ENCODE measurements at regions not wholly inside any gene's neighbourhood (a gene's known extent, or its start where the extent isn't known, plus 50 kb on each side); places are given as distances from the start of the nearest gene placed in this dataset.

- intact Hi-C loops (cut with DNase I): no loop called here
- Histone ChIP-seq H3K36me3 (ENCODE audit: control insufficient read depth in 2 of 3, insufficient read depth in 3 of 3, low read length in 3 of 3) (no peaks in the 10 kb centered on the region), H3K27me3 (ENCODE audit: control insufficient read depth, insufficient read depth, low read length) (no peaks in the 10 kb centered on the region), H3K9ac (ENCODE audit: low read length in 3 of 3) (no peak overlapping the region), H3K27ac (ENCODE audit: low read depth in 2 of 2, low read length in 2 of 2) (no peak overlapping the region), H3K4me3 (ENCODE audit: low read length in 3 of 3) (no peak overlapping the region), H3K9me3 (ENCODE audit: control insufficient read depth in 2 of 3, insufficient read depth in 1 of 3, low read length in 3 of 3) (peaks cover 0 to 2% (median 0%) of the 10 kb centered on the region in 3 donors), H3K4me1 (ENCODE audit: control insufficient read depth in 2 of 3, insufficient read depth in 2 of 3, low read depth in 1 of 3, low read length in 3 of 3) (no peaks in the 10 kb centered on the region)
- TF ChIP-seq CTCF (IDR thresholded peaks at IDR 0.05; ENCODE audit: borderline replicate concordance, extremely low read depth, insufficient read depth): no peak
- FAIRE-seq (no peak), DNase-seq (no peak)
Observed at GRCh38 chr4:177103619-177104018, 206.1 kb upstream of the NEIL3 start.

DNA sequence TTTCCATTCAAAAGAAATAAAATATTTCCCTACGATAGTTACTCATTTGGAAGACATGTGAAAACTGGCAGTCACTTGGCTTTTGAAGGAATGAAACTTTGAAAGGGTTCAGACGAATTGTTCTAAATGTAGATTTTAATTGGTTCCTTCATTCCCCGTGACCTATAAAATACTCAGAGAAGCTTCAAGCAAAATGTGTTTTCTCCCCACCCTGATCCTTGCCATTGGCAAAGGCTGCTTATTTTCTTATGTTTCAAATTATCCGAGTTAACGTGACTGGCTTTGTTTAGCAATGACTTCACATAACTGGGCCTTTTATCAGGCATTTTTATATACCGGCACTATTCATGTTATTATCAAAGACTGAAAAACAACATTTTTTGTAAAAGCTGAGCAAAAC, 204.1 kb upstream of the NEIL3 start:
- H3K27me3 ChIP-seq (ENCODE audit: control insufficient read depth, insufficient read depth, low read length): no peaks in the 10 kb centered on the region
- no peak overlapping the region for H3K4me3 ChIP-seq (ENCODE audit: low read length in 3 of 3)
- H3K9me3 ChIP-seq (ENCODE audit: control insufficient read depth in 2 of 3, insufficient read depth in 1 of 3, low read length in 3 of 3): peaks cover 0 to 2% (median 0%) of the 10 kb centered on the region in 3 donors
- intact Hi-C loops (cut with DNase I): no loop called here
- DNase-seq: no peak
- H3K27ac ChIP-seq (ENCODE audit: low read depth in 2 of 2, low read length in 2 of 2): no peak overlapping the region
- no peak overlapping the region for H3K9ac ChIP-seq (ENCODE audit: low read length in 3 of 3)
- no peak for TF ChIP-seq CTCF (IDR thresholded peaks at IDR 0.05; ENCODE audit: borderline replicate concordance, extremely low read depth, insufficient read depth)
- H3K36me3 ChIP-seq (ENCODE audit: control insufficient read depth in 2 of 3, insufficient read depth in 3 of 3, low read length in 3 of 3): no peaks in the 10 kb centered on the region
- no peaks in the 10 kb centered on the region for H3K4me1 ChIP-seq (ENCODE audit: control insufficient read depth in 2 of 3, insufficient read depth in 2 of 3, low read depth in 1 of 3, low read length in 3 of 3)
- no peak for FAIRE-seq

DNA sequence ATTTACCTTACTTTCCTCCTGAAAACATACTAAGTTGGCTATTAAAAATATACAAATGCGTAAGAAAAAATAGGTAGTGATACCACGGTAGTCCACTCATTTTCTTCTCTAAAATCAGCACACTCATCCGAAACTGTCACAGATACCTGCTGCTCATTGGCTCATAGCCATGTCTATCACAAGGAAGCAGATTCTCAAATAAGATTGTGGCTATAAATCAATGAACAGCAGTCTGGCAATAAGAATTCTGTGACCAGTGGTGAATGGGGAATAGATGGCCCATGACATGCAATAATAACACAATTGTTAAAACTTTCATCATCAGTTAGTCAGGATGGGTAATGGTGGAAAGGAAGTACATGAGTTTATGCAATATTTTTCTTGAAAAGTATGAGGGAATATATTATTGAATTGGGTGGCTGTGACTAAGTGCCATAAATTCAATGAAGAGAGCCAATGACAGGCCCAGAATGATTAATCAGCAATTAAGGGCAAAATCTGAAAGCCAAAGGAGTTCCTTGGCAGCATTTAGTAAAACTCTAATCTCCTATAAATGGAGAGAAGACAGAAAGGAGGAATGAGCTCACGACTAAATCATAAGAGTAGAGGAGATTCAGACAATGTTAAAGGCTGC, 202.3 kb upstream of the NEIL3 start:
- no peak for TF ChIP-seq CTCF (IDR thresholded peaks at IDR 0.05; ENCODE audit: borderline replicate concordance, extremely low read depth, insufficient read depth)
- Histone ChIP-seq H3K27me3 (ENCODE audit: control insufficient read depth, insufficient read depth, low read length) (no peaks in the 10 kb centered on the region), H3K9me3 (ENCODE audit: control insufficient read depth in 2 of 3, insufficient read depth in 1 of 3, low read length in 3 of 3) (no peaks in the 10 kb centered on the region), H3K27ac (ENCODE audit: low read depth in 2 of 2, low read length in 2 of 2) (no peak overlapping the region), H3K9ac (ENCODE audit: low read length in 3 of 3) (no peak overlapping the region), H3K4me1 (ENCODE audit: control insufficient read depth in 2 of 3, insufficient read depth in 2 of 3, low read depth in 1 of 3, low read length in 3 of 3) (no peaks in the 10 kb centered on the region), H3K36me3 (ENCODE audit: control insufficient read depth in 2 of 3, insufficient read depth in 3 of 3, low read length in 3 of 3) (no peaks in the 10 kb centered on the region), H3K4me3 (ENCODE audit: low read length in 3 of 3) (no peak overlapping the region)
- no peak for FAIRE-seq
- no peak for DNase-seq
- intact Hi-C loops (cut with DNase I): no loop called here

DNA sequence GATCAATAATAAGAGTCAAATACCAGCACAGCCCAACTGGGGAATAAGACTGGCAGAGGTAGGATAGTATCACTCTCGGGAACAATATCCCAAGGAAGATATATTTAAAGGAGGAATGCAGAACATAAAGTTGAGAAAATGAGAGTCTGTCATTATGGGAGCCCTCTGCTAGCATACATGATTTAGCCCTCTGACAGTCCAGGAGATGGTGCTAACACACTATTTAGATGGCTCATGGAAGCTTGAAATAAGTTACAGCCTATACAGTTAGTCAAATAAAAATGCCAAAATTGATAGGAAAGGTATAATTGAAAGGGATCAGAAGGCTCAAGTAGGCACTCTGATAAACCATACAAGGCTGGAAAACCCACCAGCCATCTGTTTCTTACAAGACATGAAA, 201.0 kb upstream of the NEIL3 start:
- Histone ChIP-seq H3K27ac (ENCODE audit: low read depth in 2 of 2, low read length in 2 of 2) (no peak overlapping the region), H3K4me3 (ENCODE audit: low read length in 3 of 3) (no peak overlapping the region), H3K9me3 (ENCODE audit: control insufficient read depth in 2 of 3, insufficient read depth in 1 of 3, low read length in 3 of 3) (no peaks in the 10 kb centered on the region), H3K27me3 (ENCODE audit: control insufficient read depth, insufficient read depth, low read length) (no peaks in the 10 kb centered on the region), H3K4me1 (ENCODE audit: control insufficient read depth in 2 of 3, insufficient read depth in 2 of 3, low read depth in 1 of 3, low read length in 3 of 3) (no peaks in the 10 kb centered on the region), H3K36me3 (ENCODE audit: control insufficient read depth in 2 of 3, insufficient read depth in 3 of 3, low read length in 3 of 3) (no peaks in the 10 kb centered on the region), H3K9ac (ENCODE audit: low read length in 3 of 3) (no peak overlapping the region)
- peak; percentile 10 for TF ChIP-seq CTCF (IDR thresholded peaks at IDR 0.05; ENCODE audit: borderline replicate concordance, extremely low read depth, insufficient read depth)
- intact Hi-C loops (cut with DNase I): no loop called here
- FAIRE-seq (no peak), DNase-seq (peak in 1 of 5 donors; percentile 17)
